HepG2 (cell line): ENCODE measurements at regions not wholly inside any gene's neighbourhood (a gene's known extent, or its start where the extent isn't known, plus 50 kb on each side); places are given as distances from the start of the nearest gene placed in this dataset.

Experiments
- ATF7-NPFF ChIP-seq: sonication (generic); formaldehyde crosslinking; IDR thresholded peaks from 2 replicates; pipeline ENCODE4 v1.8.1; 2023; ENCODE audit warnings: mild to moderate bottlenecking, low read depth, missing genetic modification reagents, moderate library complexity
- FOXO1 ChIP-seq: sonication (generic); formaldehyde crosslinking; IDR thresholded peaks from 2 replicates; pipeline ENCODE4 v1.4.0; 2020; ENCODE audit warnings: missing genetic modification reagents
- HES4 ChIP-seq: sonication (generic); formaldehyde crosslinking; IDR thresholded peaks from 2 replicates; pipeline ENCODE4 v1.9.0; 2021; ENCODE audit warnings: mild to moderate bottlenecking, missing genetic modification reagents, borderline replicate concordance
- PRMT3 ChIP-seq: sonication (generic); formaldehyde crosslinking; IDR thresholded peaks from 2 replicates; pipeline ENCODE4 v1.8.1; 2022; ENCODE audit warnings: low read depth, mild to moderate bottlenecking, moderate library complexity, missing genetic modification reagents, borderline replicate concordance
- RORA ChIP-seq: sonication (generic); formaldehyde crosslinking; IDR thresholded peaks from 2 replicates; pipeline ENCODE4 v1.5.0; 2020; ENCODE audit warnings: mild to moderate bottlenecking, missing genetic modification reagents, moderate library complexity
- SIN3A ChIP-seq: IDR thresholded peaks from 2 replicates; pipeline ENCODE4 v1.6.1; 2011; ENCODE audit warnings: low read depth, mild to moderate bottlenecking, control low read depth, low read length, borderline replicate concordance
- SRF ChIP-seq: IDR thresholded peaks from 2 replicates; pipeline ENCODE4 v1.6.1; 2011; ENCODE audit warnings: mild to moderate bottlenecking, low read depth, low read length, moderate library complexity
- ZBTB39 ChIP-seq: sonication (generic); formaldehyde crosslinking; IDR thresholded peaks from 2 replicates; pipeline ENCODE4 v1.5.0; 2020; ENCODE audit warnings: missing genetic modification reagents
- ZNF24 ChIP-seq: fragments of 450-650 bp; IDR thresholded peaks from 2 replicates; pipeline ENCODE4 v1.6.1; 2017; ENCODE audit warnings: antibody characterized with exemption, mild to moderate bottlenecking
- ZNF318 ChIP-seq: sonication (generic); formaldehyde crosslinking; IDR thresholded peaks from 2 replicates; pipeline ENCODE4 v1.4.0; 2020; ENCODE audit warnings: mild to moderate bottlenecking, missing genetic modification reagents
- ZNF646 ChIP-seq: sonication (generic); formaldehyde crosslinking; IDR thresholded peaks from 2 replicates; pipeline ENCODE4 v1.9.0; 2021; ENCODE audit warnings: mild to moderate bottlenecking, missing genetic modification reagents
- ZNF780A ChIP-seq: sonication (generic); formaldehyde crosslinking; IDR thresholded peaks from 2 replicates; pipeline ENCODE4 v1.8.0; 2022; ENCODE audit warnings: mild to moderate bottlenecking, missing genetic modification reagents, moderate library complexity

- TF ChIP-seq ZNF646 (CRISPR knock-in tag) (no peak), SRF (no peak), ZBTB39 (CRISPR knock-in tag) (no peak), ATF7-NPFF (no peak), ZNF318 (CRISPR knock-in tag) (no peak), HES4 (no peak), ZNF24 (no peak), ZNF780A (CRISPR knock-in tag) (no peak), PRMT3 (no peak), SIN3A (peak; percentile 50; the same call in 1 of the 2 replicates), RORA (CRISPR knock-in tag) (no peak), FOXO1 (CRISPR knock-in tag) (no peak)
Measured at GRCh38 chr4:4641661-4642495, 100.0 kb upstream of the STX18 start (continued).
